ENCODE measurements at regions not wholly inside any gene's neighbourhood (a gene's known extent, or its start where the extent isn't known, plus 50 kb on each side); places are given as distances from the start of the nearest gene placed in this dataset.

DNA sequence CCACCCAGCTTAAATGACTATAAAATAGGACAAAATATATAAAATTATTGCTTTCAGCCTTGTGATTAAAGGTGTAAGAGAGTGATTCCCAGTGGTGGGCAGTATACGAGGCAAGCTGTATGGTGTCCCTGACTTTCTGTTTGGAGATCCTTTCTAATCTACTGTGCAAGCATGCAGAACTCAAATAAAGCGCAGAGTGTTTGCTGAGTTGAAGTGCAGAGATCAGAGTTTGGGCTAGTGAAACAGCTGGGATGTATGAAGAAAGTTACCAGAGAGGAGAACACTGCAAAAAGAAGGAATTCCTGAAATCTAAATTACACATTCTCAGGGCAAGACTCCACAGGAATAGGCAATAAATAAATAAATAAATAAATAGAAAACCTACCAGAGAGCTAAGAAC is 218.5 kb upstream of the TLL1 start:
- ChIA-PET CTCF (no interaction called here), POLR2A (no interaction called here)
- no peak for DNase-seq (ENCODE audit: low read depth, low spot score)
- TF ChIP-seq, protein P1, sequence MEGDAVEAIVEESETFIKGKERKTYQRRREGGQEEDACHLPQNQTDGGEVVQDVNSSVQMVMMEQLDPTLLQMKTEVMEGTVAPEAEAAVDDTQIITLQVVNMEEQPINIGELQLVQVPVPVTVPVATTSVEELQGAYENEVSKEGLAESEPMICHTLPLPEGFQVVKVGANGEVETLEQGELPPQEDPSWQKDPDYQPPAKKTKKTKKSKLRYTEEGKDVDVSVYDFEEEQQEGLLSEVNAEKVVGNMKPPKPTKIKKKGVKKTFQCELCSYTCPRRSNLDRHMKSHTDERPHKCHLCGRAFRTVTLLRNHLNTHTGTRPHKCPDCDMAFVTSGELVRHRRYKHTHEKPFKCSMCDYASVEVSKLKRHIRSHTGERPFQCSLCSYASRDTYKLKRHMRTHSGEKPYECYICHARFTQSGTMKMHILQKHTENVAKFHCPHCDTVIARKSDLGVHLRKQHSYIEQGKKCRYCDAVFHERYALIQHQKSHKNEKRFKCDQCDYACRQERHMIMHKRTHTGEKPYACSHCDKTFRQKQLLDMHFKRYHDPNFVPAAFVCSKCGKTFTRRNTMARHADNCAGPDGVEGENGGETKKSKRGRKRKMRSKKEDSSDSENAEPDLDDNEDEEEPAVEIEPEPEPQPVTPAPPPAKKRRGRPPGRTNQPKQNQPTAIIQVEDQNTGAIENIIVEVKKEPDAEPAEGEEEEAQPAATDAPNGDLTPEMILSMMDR (IDR thresholded peaks at IDR 0.05; ENCODE audit: insufficient read depth, low read length, missing control alignments) = no peak
- H3K4me3 ChIP-seq (ENCODE audit: low read depth, low read length) = no peak overlapping the region

DNA sequence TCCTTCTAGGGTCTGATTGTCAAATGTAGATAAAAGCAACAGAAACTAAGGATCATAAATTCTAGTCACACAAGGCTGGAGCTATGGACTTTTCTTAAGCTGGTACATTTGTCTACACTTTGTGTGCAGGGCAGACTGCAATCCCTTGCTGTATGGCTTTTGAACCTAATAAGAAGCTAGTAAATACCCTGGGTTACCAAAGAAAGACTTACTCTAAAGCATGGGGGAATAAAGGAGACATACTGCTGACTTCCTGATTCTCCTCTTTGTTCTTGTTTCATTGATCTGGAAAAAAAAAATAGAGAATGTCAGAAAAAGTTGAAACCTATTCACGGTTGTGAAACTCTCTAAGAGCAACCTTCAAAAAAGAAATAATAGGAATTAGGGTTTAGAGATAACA is 216.6 kb upstream of the TLL1 start:
- CTCF ChIA-PET = no interaction called here
- DNase-seq (ENCODE audit: low read depth, low spot score) = no peak
- H3K4me3 ChIP-seq (ENCODE audit: low read depth, low read length) = no peak overlapping the region
- POLR2A ChIA-PET = no interaction called here
- TF ChIP-seq, protein P1 (IDR thresholded peaks at IDR 0.05; ENCODE audit: insufficient read depth, low read length, missing control alignments) = no peak

DNA sequence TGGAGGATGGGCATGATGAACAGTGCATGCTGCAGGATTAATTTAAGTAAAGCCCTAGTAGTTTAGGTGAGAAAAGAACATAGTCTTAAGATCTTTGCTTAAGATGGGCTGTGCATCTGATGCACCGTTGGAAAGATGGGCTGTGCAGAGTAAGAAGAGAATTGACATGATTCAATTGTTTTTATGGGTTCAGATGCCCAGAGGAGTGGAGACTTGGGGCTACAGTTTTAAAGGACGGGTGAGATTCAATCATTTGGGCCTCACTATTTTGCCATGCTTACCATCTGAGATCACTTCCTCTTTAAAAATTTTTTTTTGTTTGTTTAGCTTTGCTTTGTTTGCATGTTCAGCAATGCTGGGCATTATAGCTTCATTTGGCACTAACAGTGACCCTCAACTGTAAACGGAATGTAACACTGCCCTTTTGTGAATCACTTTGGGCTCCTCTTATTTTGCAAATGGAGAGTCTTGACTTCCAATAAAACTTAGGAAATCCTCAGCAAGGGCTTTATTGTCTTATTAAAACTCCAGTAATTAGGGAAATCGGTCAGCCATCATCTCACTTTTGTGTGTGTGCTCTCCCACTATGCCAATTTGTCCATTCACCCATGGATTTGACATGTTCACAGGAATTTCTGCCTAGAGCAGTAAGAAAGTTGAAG is 216.1 kb upstream of the TLL1 start:
- H3K4me3 ChIP-seq (ENCODE audit: low read depth, low read length) = no peak overlapping the region
- TF ChIP-seq, protein P1 (IDR thresholded peaks at IDR 0.05; ENCODE audit: insufficient read depth, low read length, missing control alignments) = no peak
- CTCF ChIA-PET = no interaction called here
- POLR2A ChIA-PET = no interaction called here
- DNase-seq (ENCODE audit: low read depth, low spot score) = no peak

DNA sequence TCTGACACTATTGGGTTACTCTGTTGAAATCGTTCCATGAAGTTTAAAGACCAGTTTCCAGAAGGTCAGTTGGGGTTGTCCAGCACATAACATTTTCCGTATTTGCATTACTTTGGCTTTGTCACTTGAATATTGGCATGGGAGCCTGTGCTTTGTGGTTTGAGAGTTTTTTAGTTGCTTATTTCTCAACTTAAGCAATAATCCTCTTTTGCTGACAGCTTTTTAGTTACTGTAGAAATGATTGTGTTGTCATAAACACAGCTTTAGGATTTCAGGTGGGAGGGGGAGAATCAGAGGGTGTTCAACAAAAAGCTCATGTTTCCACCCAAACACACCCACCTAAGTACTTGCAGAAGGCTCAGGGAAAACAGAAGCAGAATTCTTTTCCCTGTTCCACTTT is 210.7 kb upstream of the TLL1 start:
- ChIA-PET CTCF (no interaction called here), POLR2A (no interaction called here)
- no peak for DNase-seq (ENCODE audit: low read depth, low spot score)
- TF ChIP-seq, protein P1 (IDR thresholded peaks at IDR 0.05; ENCODE audit: insufficient read depth, low read length, missing control alignments) = no peak
- H3K4me3 ChIP-seq (ENCODE audit: low read depth, low read length) = no peak overlapping the region

DNA sequence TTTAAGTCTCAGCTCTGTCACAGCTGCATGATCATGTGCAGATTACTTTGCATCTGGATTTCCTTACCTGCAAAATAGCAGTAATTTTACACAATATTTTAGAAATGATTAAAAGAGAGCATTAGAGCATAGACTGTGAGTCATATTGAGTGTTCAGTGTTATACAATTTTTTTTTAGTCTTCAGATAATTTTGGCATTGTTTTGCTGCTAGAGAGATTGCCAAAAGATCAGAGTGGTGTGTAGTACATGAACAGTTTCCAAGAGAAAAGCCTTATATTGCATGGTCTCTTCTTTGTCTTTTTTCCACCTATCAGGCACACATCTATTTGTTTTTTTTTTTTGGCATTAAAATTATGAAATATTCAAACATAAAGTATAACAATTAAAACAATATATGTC is 209.6 kb upstream of the TLL1 start:
- TF ChIP-seq, protein P1 (IDR thresholded peaks at IDR 0.05; ENCODE audit: insufficient read depth, low read length, missing control alignments) = no peak
- DNase-seq (ENCODE audit: low read depth, low spot score) = no peak
- no peak overlapping the region for H3K4me3 ChIP-seq (ENCODE audit: low read depth, low read length)
- CTCF ChIA-PET = no interaction called here
- POLR2A ChIA-PET = no interaction called here

DNA sequence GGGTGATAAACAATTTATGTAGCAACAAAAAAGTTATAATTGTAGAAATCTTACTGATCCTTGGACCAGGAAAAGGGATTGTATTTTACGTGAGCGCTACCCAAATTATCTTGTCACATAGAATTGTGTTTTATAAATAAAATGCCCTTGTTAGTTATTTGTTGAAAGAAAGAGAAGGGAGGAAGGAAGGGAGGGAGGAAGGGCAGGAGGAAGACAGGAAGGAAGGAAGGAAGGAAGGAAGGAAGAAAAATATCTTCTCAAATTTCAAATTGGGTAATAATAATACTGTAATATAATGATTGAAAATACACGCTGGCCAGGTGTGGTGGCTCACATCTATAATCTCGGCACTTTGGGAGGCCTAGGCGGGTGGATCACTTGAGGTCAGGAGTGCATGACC is 206.2 kb upstream of the TLL1 start:
- CTCF ChIA-PET = no interaction called here
- H3K4me3 ChIP-seq (ENCODE audit: low read depth, low read length) = no peak overlapping the region
- no peak for DNase-seq (ENCODE audit: low read depth, low spot score)
- POLR2A ChIA-PET = no interaction called here
- TF ChIP-seq, protein P1 (IDR thresholded peaks at IDR 0.05; ENCODE audit: insufficient read depth, low read length, missing control alignments) = no peak
